K562 (cell line): ENCODE measurements at regions not wholly inside any gene's neighbourhood (a gene's known extent, or its start where the extent isn't known, plus 50 kb on each side); places are given as distances from the start of the nearest gene placed in this dataset.

Experiments used
- ATAC-seq: fragments of 200-7000 bp; cut with Tn5 transposase; 3 replicates; pipeline ENCODE4 v1.9.1; 2020; ENCODE audit warnings: moderate library complexity
- BruUV-seq: library from RNA; stranded (reverse); fragments of 400-500 nt; replicated peaks from 2 replicates; lab custom pipeline; 2021; lab: Mats Ljungman, UMichigan
- CTCF ChIA-PET: fragments of 300-600 bp; formaldehyde crosslinking; extraction: SDS; loops from one replicate; lab custom pipeline; 2021; ENCODE audit warnings: low intra/inter-chr PET ratio; lab: Yijun Ruan, JAX
- POLR2A ChIA-PET: fragments of 300-600, 350-650 bp; sonication (Branson Sonifier 250); formaldehyde crosslinking; extraction: SDS; loops from one replicate; lab custom pipeline; 2021; ENCODE audit warnings: antibody characterized with exemption, inconsistent platforms; lab: Yijun Ruan, JAX
- DNase-seq, 4 experiments: peaks; one replicate each; pipeline versions ENCODE4 v3.0.0 to v3.0.0-alpha.2; 2011 to 2018; ENCODE audit warnings: low spot score in 3 of 4, mixed read lengths in 3 of 4; ENCODE audit errors: extremely low read depth in 1 of 4
- FAIRE-seq: peaks from 2 replicates; lab custom pipeline; 2011; peaks lifted over from hg19 to GRCh38; lab: Jason Lieb, UNC
- H2AFZ ChIP-seq: 2 replicates; pipeline ENCODE4 v1.6.0; 2011; ENCODE audit warnings: low read depth, low read length, control low read depth, inconsistent platforms
- H3K27ac ChIP-seq: fragments of 200-600 bp; 3 replicates; pipeline ENCODE4 v1.8.0; 2011; ENCODE audit warnings: low read depth, mild to moderate bottlenecking, control low read depth, inconsistent platforms, low read length, moderate library complexity, mixed read lengths; ENCODE audit errors: extremely low read depth
- H3K27me3 ChIP-seq, 2 experiments: fragments of 300-600 bp in 1 of 2; 2 replicates in 1 of 2; 3 replicates in 1 of 2; pipeline versions ENCODE4 v1.6.0 to v1.8.0; 2011; ENCODE audit warnings: inconsistent platforms in 2 of 2, low read length in 2 of 2, mild to moderate bottlenecking in 1 of 2, mixed read lengths in 1 of 2, moderate library complexity in 1 of 2; ENCODE audit not compliant: control insufficient read depth in 2 of 2, insufficient read depth in 2 of 2
- H3K36me3 ChIP-seq: fragments of 300-600 bp; 3 replicates; pipeline ENCODE4 v1.8.0; 2011; ENCODE audit warnings: mild to moderate bottlenecking, low read length, inconsistent platforms; ENCODE audit not compliant: control insufficient read depth, insufficient read depth
- H3K4me1 ChIP-seq, 2 experiments: fragments of 200-600 bp in 1 of 2; replicated peaks in 1 of 2; 2 replicates in 1 of 2; 3 replicates in 1 of 2; pipeline versions ENCODE4 v1.5.1 to v1.8.0; 2011; ENCODE audit warnings: inconsistent platforms in 2 of 2, low read length in 2 of 2, mild to moderate bottlenecking in 1 of 2, mixed read lengths in 1 of 2, moderate library complexity in 1 of 2; ENCODE audit not compliant: control insufficient read depth in 2 of 2, insufficient read depth in 2 of 2
- H3K4me2 ChIP-seq: 2 replicates; pipeline ENCODE4 v1.6.1; 2011; ENCODE audit warnings: low read length, control low read depth, inconsistent platforms, mixed read lengths; ENCODE audit not compliant: insufficient read depth
- H3K4me3 ChIP-seq: fragments of 200-600 bp; sonication (generic), shearing (Covaris generic); 2 replicates; pipeline ENCODE4 v1.5.1; 2016; ENCODE audit warnings: control low read depth, inconsistent platforms
- H3K79me2 ChIP-seq: fragments of 200-600 bp; 3 replicates; pipeline ENCODE4 v1.8.0; 2011; ENCODE audit warnings: low read length, inconsistent platforms; ENCODE audit not compliant: control insufficient read depth, insufficient read depth
- H3K9ac ChIP-seq, 2 experiments: 2 replicates each; pipeline versions ENCODE4 v1.6.0 to v1.6.1; 2011; ENCODE audit warnings: low read depth in 2 of 2, low read length in 2 of 2, control low read depth in 1 of 2, inconsistent platforms in 1 of 2, mild to moderate bottlenecking in 1 of 2, mixed read lengths in 1 of 2; ENCODE audit not compliant: insufficient read depth in 1 of 2
- H3K9me1 ChIP-seq: one replicate; pipeline ENCODE4 v1.6.0; 2011; ENCODE audit warnings: inconsistent platforms, mild to moderate bottlenecking, low read length, moderate library complexity; ENCODE audit not compliant: control insufficient read depth, insufficient read depth
- H3K9me3 ChIP-seq: replicated peaks from 2 replicates; pipeline ENCODE4 v1.5.1; 2011; ENCODE audit warnings: low read depth, low read length, inconsistent platforms; ENCODE audit not compliant: control insufficient read depth, insufficient read depth
- H4K20me1 ChIP-seq: replicated peaks from 2 replicates; pipeline ENCODE4 v1.6.1; 2011; ENCODE audit warnings: low read length, inconsistent platforms, mixed read lengths; ENCODE audit not compliant: control insufficient read depth, insufficient read depth
- ARID2 ChIP-seq: fragments of 450-650 bp; IDR thresholded peaks from 2 replicates; pipeline ENCODE4 v1.6.1; 2017; ENCODE audit warnings: antibody characterized with exemption, mild to moderate bottlenecking
- CEBPG ChIP-seq, 3 experiments: fragments of 200-800 bp in 1 of 3; sonication (Bioruptor generic) in 1 of 3; sonication (generic) in 1 of 3; formaldehyde crosslinking in 1 of 3; IDR thresholded peaks in 2 of 3; conservative IDR thresholded peaks in 1 of 3; 2 replicates each; pipeline versions ENCODE4 v1.6.1 to v1.8.0; 2016 to 2022; ENCODE audit warnings: missing compliant biosample characterization in 2 of 3, missing genetic modification characterization in 2 of 3, mild to moderate bottlenecking in 1 of 3, missing genetic modification reagents in 1 of 3
- MBD2 ChIP-seq: sonication (generic); IDR thresholded peaks from 2 replicates; pipeline ENCODE4 v1.6.1; 2016; ENCODE audit warnings: low read depth, borderline replicate concordance
- MEF2D ChIP-seq: conservative IDR thresholded peaks from 2 replicates; pipeline ENCODE4 v1.6.1; 2016; ENCODE audit warnings: low read depth, missing genetic modification characterization, missing compliant biosample characterization
- MYNN ChIP-seq, 2 experiments: sonication (generic); formaldehyde crosslinking in 1 of 2; IDR thresholded peaks; 2 replicates each; pipeline versions ENCODE4 v1.5.0 to v1.6.1; 2016 to 2020; ENCODE audit warnings: antibody characterized with exemption in 1 of 2, missing genetic modification reagents in 1 of 2
- SUPT5H ChIP-seq: fragments of 450-650 bp; IDR thresholded peaks from 2 replicates; pipeline ENCODE4 v1.6.1; 2016
- TBL1XR1 ChIP-seq, 2 experiments: IDR thresholded peaks; 2 replicates each; pipeline ENCODE4 v1.6.1; 2012; ENCODE audit warnings: improper control_type of control experiment in 2 of 2, low read length in 2 of 2, mild to moderate bottlenecking in 1 of 2
- TFAM ChIP-seq: fragments of 250-450 bp; sonication (Bioruptor Pico); conservative IDR thresholded peaks from 2 replicates; pipeline ENCODE4 v1.5.0; 2021; ENCODE audit warnings: mild to moderate bottlenecking, moderate library complexity
- ZNF785 ChIP-seq: fragments of 250-450 bp; sonication (Bioruptor Pico); IDR thresholded peaks from 2 replicates; pipeline ENCODE4 v1.4.0; 2020; ENCODE audit warnings: mild to moderate bottlenecking
- ZNF830 ChIP-seq: fragments of 250-450 bp; sonication (Bioruptor Pico); IDR thresholded peaks from 2 replicates; pipeline ENCODE4 v1.5.0; 2021; ENCODE audit warnings: mild to moderate bottlenecking
- WGBS: fragments of 100-300 bp; shearing (Covaris generic); methylation state at CpG from one replicate; pipeline ENCODE4 v1.1.6; 2016; ENCODE audit warnings: low coverage, mixed read lengths; ENCODE audit not compliant: insufficient coverage; ENCODE audit errors: missing lambda C conversion rate; 5-methylcytosine and 5-hydroxymethylcytosine counted together
- in situ Hi-C: fragments of 300-500 bp; cut with MboI; formaldehyde crosslinking; loops from 4 replicates; pipeline ENCODE4 v1.15.0; 2018; ENCODE audit warnings: inconsistent platforms, mixed read lengths
- intact Hi-C: fragments of 100-400 bp; cut with micrococcal nuclease; formaldehyde crosslinking; loops from 2 replicates; pipeline ENCODE4 v1.14.2; 2022
- TF ChIP-seq, protein P1 (sequence below): fragments of 450-650 bp; IDR thresholded peaks from 2 replicates; pipeline ENCODE4 v1.6.1; 2016
- TF ChIP-seq, protein P2 (sequence below): sonication (generic); formaldehyde crosslinking; IDR thresholded peaks from 2 replicates; pipeline ENCODE4 v1.8.0; 2022; ENCODE audit warnings: mild to moderate bottlenecking, missing genetic modification reagents

DNA sequence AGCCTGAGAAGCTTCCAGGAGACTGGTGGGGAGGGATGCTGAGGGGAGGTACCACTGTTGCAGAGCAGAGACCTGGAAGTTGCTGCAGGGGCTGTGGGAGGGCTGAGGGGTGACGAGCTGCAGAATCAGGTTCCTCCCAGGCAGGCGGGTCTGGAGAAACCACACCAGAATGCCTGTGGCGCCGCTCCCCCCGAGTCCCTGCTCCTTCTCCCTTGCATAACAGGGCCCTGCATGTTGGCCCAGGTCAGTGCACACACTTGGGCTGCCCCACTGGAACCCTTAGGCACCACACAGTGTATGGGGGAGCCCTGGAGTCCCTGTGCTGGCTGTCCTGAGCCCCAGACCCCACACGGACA lies 60.4 kb downstream of the ARL4C start:
- CTCF ChIA-PET: no interaction called here
- intact Hi-C loops: no loop called here

More for the DNA sequence above, 60.4 kb downstream of the ARL4C start:
- in situ Hi-C loops: no loop called here
- Histone ChIP-seq H3K79me2 (no peaks in the 10 kb centered on the region), H3K4me1 (no peaks in the 10 kb centered on the region), H2AFZ (no peak overlapping the region), H3K4me2 (no peak overlapping the region), H3K27me3 (no peaks in the 10 kb centered on the region; a peak in 1 of 5 replicates), H3K4me3 (no peak overlapping the region), H3K9me1 (no peaks in the 10 kb centered on the region), H3K9me3 (no peaks in the 10 kb centered on the region), H3K9ac (no peak overlapping the region), H3K36me3 (no peaks in the 10 kb centered on the region), H4K20me1 (no peaks in the 10 kb centered on the region), H3K27ac (no peak overlapping the region)
- ATAC-seq (no peak), FAIRE-seq (no peak), DNase-seq (no peak)
- POLR2A ChIA-PET: no interaction called here
- TF ChIP-seq MYNN (IDR thresholded peaks at IDR 0.05) (no peak), MYNN (CRISPR knock-in tag; IDR thresholded peaks at IDR 0.05) (no peak), CEBPG (CRISPR knock-in tag; IDR thresholded peaks at IDR 0.05) (no peak), CEBPG (tag; conservative IDR thresholded peaks at IDR 0.05 in 1 of 2, IDR thresholded peaks at IDR 0.05 in 1 of 2) (no peak), MBD2 (no peak), ARID2 (no peak), MEF2D (tag) (no peak), TFAM (CRISPR knock-in tag) (no peak), SUPT5H (no peak), ZNF830 (CRISPR knock-in tag) (no peak), TBL1XR1 (IDR thresholded peaks at IDR 0.05; ENCODE audit: low read length in 2 of 2) (no peak), ZNF785 (no peak)
- TF ChIP-seq, protein P1, sequence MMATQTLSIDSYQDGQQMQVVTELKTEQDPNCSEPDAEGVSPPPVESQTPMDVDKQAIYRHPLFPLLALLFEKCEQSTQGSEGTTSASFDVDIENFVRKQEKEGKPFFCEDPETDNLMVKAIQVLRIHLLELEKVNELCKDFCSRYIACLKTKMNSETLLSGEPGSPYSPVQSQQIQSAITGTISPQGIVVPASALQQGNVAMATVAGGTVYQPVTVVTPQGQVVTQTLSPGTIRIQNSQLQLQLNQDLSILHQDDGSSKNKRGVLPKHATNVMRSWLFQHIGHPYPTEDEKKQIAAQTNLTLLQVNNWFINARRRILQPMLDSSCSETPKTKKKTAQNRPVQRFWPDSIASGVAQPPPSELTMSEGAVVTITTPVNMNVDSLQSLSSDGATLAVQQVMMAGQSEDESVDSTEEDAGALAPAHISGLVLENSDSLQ: no peak
- TF ChIP-seq, protein P2, sequence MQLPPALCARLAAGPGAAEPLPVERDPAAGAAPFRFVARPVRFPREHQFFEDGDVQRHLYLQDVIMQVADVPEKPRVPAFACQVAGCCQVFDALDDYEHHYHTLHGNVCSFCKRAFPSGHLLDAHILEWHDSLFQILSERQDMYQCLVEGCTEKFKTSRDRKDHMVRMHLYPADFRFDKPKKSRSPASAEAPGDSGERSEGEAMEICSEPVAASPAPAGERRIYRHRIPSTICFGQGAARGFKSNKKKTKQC (CRISPR knock-in tag): no peak
- BruUV-seq: no TSS peak
- WGBS: 6% methylated on average over 3 of the region's 6 CpGs
